NCI-H748 (cell line): ENCODE measurements at regions not wholly inside any gene's neighbourhood (a gene's known extent, or its start where the extent isn't known, plus 50 kb on each side); places are given as distances from the start of the nearest gene placed in this dataset.
"Not testable (repeated sequence)": the region's sequence is repeated elsewhere in the genome, so short reads cannot be mapped to it uniquely, and the experiment has no call there.

Experiments used
- DNase-seq: peaks from one replicate; lab custom pipeline; 2025; ENCODE audit not compliant: unreplicated experiment; lab: John Stamatoyannopoulos, UW

- DNase-seq: no peak
These were observed 136.7 kb downstream of the MID1IP1 start for GRCh38 chrX:38937926-38938325.

DNA sequence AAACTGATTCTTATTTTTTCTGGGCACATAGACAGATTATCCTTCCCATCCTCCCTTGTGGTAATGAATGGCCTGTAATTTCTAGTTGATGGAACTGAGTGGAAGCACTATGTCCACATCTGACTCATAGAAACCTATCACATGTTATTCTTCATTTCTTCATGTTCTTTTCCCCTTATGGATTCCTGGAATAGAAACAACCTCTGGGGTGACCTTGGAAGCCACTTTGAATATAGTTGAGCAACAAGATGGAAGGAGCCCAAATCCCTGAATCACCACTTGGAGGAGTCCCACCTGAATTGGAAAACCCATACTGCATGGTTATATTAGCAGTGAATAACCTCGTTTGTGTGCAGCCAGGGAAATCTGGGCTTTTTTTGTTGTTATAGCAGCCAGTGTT, 137.8 kb downstream of the MID1IP1 start:
- no peak for DNase-seq

- no peak for DNase-seq
These were observed 139.3 kb downstream of the MID1IP1 start for GRCh38 chrX:38940547-38940946.

GRCh38 chrX:38941675-38942074, 140.4 kb downstream of the MID1IP1 start:
- no peak for DNase-seq

- no peak for DNase-seq
These were observed 141.9 kb downstream of the MID1IP1 start for GRCh38 chrX:38943120-38943519.

DNA sequence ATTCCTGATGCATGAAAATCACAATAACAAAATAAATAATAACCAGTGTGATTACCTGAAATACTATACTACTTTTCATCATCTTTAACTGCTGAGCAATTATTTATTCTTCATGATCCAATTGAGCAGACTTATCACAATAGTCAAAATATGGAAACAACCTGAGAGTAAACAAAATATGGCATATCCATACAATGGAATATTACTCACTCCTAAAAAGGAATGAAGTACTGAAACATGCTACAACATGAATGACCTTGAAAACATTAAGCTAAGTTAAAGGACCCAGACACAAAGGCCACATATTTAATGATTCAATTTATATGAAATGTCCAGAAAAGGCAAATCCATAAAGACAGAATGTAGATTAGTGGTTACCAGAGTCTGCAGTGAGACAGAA, 146.8 kb downstream of the MID1IP1 start:
- DNase-seq: no peak

DNA sequence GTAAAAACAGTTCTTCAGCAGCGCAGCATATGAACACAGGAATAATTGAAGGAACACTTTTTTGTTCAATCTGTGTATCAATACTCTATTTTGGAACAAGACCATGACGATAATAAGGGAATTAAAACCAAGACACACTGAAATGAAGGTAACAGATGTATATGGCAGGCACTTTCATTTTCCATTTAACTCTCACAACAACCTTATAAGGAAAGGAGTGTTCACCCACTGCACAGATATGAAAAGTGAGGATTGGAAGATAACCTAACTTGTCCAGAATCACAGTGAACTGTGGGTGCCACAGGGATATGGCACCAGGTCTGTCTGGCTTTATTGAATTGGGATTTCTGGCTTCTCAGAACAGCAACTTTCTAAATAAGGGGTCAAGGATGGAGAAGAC, 153.3 kb downstream of the MID1IP1 start:
- no peak for DNase-seq

GRCh38 chrX:38959736-38960135, 158.5 kb downstream of the MID1IP1 start:
- DNase-seq: no peak

GRCh38 chrX:38960137-38960536, 158.9 kb downstream of the MID1IP1 start:
- DNase-seq: no peak

GRCh38 chrX:38961936-38962335, 160.7 kb downstream of the MID1IP1 start:
- no peak for DNase-seq

DNA sequence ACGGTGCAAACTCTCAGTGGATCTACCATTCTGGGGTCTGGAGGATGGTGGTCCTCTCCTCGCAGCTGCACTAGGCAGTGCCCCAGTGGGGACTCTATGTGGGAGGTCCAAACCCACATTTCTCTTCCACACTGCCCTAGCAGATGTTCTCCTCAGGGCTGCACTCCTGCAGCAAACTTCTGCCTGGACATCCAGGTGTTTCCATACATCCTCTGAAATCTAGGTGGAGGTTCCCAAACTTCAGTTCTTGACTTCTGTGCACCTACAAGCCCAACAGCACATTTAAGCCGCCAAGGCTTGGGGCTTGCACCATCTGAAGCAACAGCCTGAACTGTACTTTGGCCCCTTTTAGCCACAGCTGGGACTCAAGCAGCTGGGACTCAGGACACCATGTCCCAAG, 162.0 kb downstream of the MID1IP1 start:
- DNase-seq: not testable (repeated sequence)

- DNase-seq: no peak
These were observed 164.6 kb downstream of the MID1IP1 start for GRCh38 chrX:38965888-38966287.

- DNase-seq: peak; percentile 1
These were observed 167.3 kb downstream of the MID1IP1 start for GRCh38 chrX:38968344-38969216.

GRCh38 chrX:38970074-38970473, 168.8 kb downstream of the MID1IP1 start:
- DNase-seq: no peak

DNA sequence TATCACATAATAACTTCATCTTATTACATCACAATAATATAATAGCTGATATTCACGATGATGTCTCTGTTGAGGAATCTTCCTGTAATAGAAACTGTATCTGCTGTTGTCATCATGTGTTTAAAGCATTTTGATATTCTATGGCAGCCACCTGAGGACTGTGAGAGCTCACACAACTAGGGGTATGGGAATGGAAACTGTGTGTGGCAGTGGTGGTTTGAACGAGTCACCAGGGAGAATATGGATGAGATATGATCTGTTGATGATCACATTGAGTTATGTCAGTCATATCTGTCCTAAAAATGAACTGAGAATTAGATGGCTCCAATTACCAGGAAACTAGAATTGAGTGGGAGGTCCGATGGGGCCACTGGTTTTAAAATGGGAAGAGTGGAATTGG, 169.6 kb downstream of the MID1IP1 start:
- DNase-seq: no peak

- no peak for DNase-seq
These were observed 172.1 kb downstream of the MID1IP1 start for GRCh38 chrX:38973322-38973721.

DNA sequence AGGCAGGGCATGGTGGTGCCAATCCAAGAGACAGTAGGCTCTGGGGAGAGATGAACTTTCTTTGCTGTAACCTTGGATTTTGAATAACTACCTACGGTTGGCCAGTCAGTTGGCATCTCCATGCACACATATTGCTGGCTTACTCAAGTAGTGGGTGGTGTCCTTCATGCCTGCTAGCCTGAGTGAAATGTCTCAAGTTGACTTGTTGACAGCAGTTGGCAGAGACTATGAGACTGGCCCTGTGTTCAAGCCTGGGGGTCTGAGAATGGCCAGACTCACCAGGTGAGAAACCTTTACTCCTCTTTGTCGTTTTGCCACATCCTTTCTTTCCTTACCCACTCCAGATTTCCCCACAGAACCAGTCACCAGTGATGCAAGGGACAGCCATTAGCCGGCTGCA, 173.3 kb downstream of the MID1IP1 start:
- no peak for DNase-seq

DNA sequence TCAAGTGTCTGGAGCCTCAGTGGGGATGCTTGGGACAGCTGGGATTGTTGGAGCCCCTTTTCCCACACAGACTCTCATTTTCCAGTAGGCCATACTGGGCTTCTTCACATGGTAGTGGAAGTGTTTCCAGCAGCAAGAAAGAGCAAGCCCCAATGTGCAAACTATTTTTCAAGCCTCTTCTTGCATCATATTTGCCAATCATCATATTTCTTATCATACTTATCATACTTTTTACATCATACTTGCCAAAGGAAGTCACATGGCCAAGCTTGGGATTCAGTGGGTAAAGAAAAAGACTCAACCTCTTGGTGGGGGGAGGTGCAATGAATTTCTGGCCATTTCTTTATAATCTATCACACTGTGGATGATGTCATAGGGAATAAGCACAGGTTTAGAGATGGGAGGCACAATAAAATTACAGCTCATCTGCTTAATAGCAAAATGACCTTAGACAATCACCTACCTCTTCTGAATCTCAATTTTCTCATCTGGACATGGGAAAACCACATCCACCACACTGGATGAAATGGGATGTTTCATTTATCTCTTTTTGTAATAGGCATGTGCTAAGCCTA, 174.2 kb downstream of the MID1IP1 start:
- no peak for DNase-seq

DNA sequence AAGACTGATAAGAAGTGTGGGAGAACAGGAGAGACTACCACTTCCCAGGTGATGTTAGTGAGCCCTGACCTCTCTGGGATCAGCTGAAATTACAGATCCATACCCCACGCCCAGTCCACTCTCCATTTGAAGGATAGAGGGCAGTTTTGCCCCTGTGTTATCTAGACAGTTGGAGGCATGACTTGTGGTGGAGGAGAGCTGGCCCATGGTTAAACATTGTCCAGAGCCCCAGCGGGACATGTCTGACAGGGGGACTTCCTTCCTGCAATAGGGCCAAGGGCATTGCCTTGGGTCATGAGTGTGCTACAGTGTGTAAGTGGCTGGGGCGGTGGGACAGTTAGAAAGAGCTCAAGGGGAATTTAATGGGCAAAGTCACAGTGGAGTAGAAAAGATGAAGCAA, 181.1 kb downstream of the MID1IP1 start:
- DNase-seq: no peak

DNA sequence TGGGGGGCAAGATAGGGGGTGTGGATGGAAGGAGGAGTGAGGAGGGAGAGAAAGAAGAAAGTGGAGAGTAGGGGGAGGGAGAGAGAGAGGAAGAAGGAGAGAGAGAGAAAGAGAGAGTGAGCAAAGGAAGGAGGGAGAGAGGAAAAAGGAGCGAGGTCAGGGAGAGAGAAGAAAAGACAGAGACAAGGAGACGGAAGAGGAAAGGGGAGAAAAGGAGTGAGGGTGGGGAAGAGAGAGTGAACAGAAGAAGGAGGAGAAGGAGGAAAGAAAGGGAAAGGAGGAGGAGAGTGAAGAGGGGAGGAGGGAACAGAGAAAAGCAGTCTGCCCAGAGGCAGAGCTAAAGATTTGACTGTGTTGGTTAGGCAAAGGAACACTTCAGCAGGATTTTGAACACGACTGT, 181.6 kb downstream of the MID1IP1 start:
- no peak for DNase-seq

GRCh38 chrX:38985375-38985774, 184.1 kb downstream of the MID1IP1 start:
- peak; percentile 68 for DNase-seq

DNA sequence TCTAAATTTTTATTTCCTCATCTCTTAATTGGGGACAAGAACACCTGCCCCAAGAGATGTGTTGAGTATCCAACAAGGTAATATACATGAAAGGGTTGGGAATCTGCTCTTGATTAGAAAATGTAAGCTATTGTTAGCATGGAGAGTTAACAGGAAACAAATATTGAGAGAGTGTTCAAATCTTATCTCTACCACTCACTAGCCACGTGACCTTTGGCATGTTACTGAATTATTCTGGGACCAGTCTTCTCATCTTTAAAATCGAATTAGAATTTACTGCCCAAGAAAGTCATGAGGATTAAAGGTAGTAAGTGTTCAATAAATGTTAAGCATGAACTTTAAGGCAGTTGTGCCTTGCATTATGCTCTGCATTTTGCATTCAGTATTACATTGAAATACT, 184.7 kb downstream of the MID1IP1 start:
- no peak for DNase-seq

GRCh38 chrX:38986586-38986985, 185.3 kb downstream of the MID1IP1 start:
- no peak for DNase-seq
